GM18858 (cell line): ENCODE measurements at regions not wholly inside any gene's neighbourhood (a gene's known extent, or its start where the extent isn't known, plus 50 kb on each side); places are given as distances from the start of the nearest gene placed in this dataset.
A peak's percentile ranks its signal among the peaks of the same experiment; 100 is the strongest.

Source experiments
- ATAC-seq: cut with Tn5 transposase; IDR thresholded peaks from one replicate; pipeline ENCODE4 v1.9.1; 2021; ENCODE audit not compliant: unreplicated experiment

- ATAC-seq = no peak
Observed at GRCh38 chr5:138666226-138666742, 86.9 kb upstream of the CTNNA1 start.

GRCh38 chr5:138665261-138665660, 88.0 kb upstream of the CTNNA1 start:
- ATAC-seq = no peak

DNA sequence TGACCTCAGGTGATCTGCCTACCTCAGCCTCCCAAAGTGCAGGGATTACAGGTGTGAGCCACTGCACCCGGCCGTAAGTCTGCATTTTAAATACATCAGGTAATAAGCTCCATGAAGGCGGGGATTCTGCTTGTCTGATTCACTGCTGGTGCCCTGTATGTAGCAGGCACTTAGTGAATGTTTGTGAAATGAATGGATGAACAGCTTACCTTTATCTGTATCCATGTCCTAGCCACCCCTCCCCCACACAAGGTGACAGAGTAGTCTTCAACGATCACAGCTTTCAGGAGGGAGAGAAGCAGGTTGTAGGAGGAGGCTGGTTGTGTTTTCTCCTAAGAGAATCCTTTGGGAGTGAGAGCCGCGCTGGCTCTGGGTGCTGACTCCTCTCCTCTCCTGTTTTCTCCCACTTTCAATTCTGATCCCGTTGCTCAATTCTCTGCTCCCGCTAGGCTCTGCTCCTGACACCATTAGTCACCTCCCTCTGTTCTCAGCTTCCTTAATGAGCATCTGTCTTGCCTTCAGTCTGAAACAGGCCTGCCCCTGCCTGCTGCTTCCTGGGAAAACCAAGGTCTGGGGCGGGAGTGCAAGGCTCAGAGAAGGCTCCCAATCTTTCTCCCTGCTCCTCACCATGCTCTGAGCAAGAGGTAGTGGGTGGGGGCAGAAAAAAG, 88.8 kb upstream of the CTNNA1 start:
- no peak for ATAC-seq

DNA sequence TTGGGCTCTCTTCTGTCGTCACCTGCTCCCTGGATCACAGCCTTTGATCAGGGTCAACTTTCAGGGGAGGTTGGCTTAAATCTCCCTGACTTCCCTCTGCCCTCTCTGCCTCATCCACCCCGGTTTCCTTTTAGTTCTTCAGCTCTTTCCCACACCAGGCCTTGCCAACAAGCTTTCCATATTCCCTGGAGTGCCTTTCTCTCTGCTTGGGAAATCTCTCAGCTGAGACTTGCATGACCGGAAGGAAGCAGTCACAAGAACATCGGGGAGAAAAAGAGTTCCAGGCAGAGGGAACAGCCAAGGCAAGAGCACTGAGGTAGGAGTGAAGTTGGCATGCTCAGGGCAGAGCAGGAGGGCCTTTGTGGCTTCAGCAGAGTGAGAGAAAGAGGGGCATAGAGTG, 88.4 kb upstream of the HSPA9 start:
- no peak for ATAC-seq

GRCh38 chr5:138663009-138663408, 87.8 kb upstream of the HSPA9 start:
- ATAC-seq = no peak

- no peak for ATAC-seq
Observed at GRCh38 chr5:138662599-138662998, 87.4 kb upstream of the HSPA9 start.

DNA sequence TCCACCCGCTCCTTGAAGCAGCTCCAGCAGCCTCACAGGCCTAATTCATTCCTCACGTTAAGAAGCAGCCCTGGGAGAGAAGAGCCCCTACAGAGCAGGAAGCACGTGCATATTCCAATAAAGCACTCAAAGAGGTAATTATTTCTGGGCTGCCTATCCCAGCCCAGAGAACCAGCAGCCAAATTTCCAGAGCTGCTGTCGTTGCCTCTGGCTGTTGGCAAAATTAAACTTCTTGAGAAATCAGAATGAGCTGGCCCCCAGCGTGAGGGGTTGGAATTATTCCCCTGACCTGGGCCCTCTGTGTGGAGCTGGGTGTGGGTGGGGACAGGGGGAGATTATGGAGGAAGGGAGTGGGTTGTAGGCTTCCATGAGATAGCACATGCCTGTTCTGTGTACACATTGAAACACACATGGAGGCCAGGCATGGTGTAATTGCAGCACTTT, 86.8 kb upstream of the HSPA9 start:
- no peak for ATAC-seq

DNA sequence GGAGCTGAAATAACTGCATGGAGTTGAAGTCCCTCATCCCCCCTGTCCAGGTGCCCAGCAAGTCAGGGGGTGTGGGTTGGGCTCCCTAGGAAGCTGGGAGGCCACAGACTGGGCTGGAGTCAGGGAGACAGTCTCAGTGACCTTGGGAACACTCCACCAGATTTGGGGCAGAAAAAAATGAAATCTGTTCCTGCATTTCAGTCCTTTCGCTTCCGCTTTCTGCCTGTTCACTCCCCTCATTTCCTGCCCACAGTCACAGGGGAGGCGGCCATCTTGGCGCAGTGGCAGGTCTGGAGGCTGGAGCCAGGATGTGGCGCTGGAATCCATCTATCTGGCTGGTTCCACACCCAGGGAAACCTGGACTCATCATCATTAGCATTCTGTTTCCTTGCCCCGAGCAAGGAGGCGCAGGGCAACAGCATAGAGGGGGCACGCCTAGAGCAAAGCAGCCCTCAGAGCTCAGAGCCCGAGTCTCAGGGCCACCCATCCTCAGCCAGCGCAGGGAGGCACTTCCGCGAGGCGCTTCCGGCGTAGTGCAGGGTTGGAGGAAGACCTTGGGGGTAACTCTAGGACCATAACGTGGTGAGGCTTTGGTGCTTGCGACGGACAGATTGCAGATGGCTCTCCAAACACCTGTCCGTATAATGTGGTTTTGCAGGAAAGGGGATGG, 86.2 kb upstream of the HSPA9 start:
- ATAC-seq = no peak

DNA sequence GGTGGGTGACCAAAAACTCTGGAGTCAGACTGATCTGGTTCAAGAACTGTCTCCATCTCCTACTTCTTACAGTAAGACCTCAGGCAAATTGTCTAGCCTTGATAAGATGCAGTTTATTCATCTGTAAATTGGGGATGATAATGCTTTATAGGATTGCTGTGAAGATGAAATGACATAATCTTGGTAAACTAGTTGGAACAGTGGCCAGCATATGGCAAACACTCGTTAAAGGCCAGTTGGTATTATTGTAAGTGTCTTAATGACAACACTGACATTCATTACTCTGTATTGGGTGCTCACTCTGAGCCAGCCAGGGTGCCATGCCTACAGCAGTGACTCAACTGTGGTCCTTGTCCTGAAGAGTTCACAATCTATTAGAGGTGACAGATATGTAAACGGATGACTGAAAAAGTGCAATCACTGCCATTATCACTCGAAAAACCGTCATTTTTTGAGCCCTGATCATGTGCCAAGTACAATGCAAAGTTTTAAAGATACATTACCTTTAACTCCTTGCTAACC, 84.9 kb upstream of the HSPA9 start:
- no peak for ATAC-seq

GRCh38 chr5:138659561-138659960, 84.4 kb upstream of the HSPA9 start:
- no peak for ATAC-seq

GRCh38 chr5:138659121-138659520, 83.9 kb upstream of the HSPA9 start:
- no peak for ATAC-seq

GRCh38 chr5:138658676-138659075, 83.5 kb upstream of the HSPA9 start:
- ATAC-seq = no peak

DNA sequence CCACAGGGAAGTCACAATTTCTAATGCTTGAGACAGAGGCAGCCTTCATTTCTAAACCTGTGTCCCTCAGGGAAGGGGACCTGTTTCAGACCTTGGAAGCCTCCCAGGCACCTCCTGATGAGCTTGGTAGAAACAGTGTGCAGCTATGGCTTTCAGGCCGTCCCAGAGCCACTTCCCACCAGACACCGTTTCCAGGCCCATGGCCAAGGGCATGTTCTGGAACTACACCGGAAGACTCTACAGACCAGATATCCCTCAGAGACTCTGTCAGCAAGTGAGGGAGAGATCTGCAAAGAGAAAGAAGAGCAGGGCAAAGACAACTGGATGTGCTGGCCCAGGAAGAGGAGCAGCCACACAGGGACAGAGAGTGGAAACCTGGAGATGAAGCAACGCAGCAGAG, 82.2 kb upstream of the HSPA9 start:
- no peak for ATAC-seq

DNA sequence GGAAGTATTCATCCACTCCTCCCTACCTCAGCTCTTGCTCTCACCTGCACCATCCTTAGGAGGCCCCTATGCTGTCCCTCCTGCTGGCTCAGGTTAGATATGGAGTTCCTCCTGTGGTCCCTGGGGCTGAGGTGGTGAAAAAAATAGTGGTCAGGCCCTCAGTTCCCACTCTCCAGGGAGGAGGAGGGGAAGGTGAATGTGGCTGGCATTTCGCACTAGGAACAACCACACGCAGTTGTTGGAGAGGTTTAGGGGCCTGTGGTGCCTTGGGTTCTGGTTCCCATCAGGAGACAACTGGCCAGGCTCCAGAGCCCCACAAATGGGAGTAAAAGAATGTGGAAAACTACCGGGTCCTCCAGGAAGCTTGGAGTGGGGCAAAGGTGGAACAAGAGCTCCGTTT, 81.7 kb upstream of the HSPA9 start:
- no peak for ATAC-seq

DNA sequence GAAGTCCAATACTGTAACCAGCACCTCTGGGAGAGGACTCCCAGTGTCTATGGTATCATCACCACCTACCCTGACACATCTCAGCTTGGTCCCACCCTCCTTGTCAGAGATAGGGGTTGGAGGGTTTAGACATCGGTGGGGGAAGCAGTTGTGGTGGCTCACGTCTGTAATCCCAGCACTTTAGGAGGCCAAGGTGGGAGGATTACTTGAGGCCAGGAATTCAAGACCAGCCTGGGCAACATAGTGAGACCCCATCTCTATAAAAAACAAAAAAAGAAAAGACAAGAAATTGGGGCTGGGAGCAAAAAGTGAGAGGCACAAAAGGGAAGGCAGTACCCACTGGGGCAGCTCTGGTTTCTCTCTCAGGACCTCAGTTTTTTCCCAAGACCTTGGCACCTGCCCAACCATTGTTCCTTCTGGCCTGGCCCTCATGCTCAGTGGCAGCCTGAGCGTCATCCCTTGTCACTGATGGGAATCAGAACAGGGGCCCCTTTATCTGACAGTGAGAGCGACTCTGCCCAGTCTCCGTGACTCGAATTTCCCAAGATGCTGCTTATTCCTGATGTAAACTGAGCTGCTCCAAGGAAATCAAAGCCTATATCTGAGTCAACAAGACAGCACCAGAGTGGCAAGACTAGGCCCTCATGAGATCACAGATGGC, 80.5 kb upstream of the HSPA9 start:
- no peak for ATAC-seq

DNA sequence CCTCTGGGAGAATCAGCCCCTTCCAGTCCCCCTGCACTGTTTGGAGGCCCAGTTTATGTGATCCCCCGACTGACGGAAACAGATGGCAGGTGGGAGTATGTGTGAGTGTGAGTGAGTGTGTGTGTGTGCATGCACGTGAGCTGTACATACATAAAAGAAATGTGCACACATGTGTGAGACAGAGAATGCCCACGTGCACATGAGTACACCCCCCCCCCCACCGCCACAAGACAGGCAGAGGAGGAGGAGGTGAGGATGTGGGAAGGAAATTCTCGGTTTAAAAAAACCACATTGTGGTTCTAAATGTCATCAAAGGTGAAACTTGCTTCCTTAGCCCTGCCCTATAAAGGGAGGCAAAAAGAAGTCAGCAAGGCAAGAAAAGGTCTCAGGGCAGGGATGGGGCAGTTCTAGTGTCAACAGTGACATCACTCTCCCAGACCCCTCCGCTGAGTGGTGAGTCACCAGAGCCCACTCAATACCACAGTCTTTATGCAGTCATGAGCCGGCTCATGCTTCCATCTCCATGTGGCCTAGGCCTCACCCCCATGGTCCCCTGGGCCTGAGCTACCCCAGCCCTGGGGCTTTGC, 79.2 kb upstream of the HSPA9 start:
- ATAC-seq = peak; percentile 42

GRCh38 chr5:138653502-138653901, 78.3 kb upstream of the HSPA9 start:
- ATAC-seq = no peak

- no peak for ATAC-seq
Observed at GRCh38 chr5:138651767-138652117, 76.5 kb upstream of the HSPA9 start.

DNA sequence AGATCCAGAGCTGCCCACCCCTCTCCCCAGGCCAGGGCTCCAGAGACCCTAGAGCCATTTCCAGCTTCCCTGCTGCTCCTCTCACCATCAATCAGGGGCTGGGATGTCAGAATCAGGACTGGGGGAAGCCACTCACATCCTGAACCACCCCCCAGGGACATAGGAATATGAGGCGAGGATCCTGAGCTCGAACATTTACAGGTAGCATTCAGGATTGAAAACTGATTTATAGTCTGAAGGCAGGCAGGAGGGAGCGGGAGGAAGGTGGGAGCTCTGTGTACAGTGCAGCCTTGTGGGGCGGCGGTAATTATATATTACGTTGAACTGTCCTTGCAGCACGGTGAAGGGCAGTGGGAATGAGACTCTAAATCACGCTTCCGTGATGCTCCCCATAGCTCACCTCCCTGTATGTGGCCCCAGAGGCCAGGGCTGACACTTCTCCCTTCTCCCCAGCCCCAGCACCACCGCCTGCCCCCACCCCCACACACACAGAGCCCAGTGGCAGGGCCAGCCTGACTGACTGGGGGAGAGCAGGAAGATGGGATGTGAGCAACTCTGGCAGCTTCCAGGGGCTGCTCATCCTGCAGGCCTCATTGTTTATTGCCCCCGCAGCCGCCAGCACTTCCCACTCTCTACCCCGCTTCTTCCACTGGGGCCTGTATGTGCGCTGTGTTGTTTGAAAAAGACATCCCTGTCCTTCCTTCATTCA, 76.0 kb upstream of the HSPA9 start:
- no peak for ATAC-seq

DNA sequence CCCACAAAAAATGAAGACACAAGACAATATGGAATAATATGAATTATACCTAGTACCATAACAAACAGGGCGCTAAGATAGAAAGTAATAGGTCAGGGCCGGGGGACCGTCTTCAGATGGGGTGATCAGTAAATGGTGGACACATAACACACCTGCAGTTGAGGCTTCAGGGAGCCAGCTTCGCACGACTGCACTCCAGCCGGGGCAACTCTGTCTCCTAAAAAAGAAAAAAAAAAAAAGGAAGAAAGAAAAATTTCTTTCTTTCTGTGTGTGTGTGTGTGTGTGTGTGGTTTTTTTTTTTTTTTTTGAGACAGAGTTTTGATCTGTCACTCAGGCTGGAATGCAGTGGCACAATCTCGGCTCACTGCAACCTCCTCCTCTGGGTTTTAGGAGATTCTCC, 75.0 kb upstream of the HSPA9 start:
- no peak for ATAC-seq

GRCh38 chr5:138649775-138650174, 74.6 kb upstream of the HSPA9 start:
- ATAC-seq = no peak
